ENCODE measurements at regions not wholly inside any gene's neighbourhood (a gene's known extent, or its start where the extent isn't known, plus 50 kb on each side); places are given as distances from the start of the nearest gene placed in this dataset.
"Not testable (repeated sequence)": the region's sequence is repeated elsewhere in the genome, so short reads cannot be mapped to it uniquely, and the experiment has no call there.

GRCh38 chr14:52146504-52146903, 77.6 kb upstream of the NID2 start:
- Mint-ChIP-seq H3K27ac (no peak overlapping the region), H3K4me3 (no peak overlapping the region)

DNA sequence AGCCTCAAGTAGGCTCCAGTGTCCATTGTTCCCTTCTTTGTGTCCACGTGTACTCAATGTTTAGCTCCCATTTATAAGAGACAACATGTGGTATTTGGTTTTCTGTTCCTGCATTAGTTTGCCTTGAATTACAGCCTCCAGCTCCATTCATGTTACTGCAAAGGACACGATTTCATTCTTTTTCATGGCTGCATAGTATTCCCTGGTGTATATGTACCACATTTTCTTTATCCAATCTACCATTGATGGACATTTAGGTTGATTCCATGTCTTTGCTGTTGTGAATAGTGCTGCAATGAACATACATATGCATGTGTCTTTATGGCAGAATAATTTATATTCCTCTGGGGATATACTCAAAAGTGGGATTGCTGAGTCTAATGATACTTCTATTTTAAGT, 75.2 kb upstream of the NID2 start:
- H3K4me1 Mint-ChIP-seq (ENCODE audit: low read depth), result peaks cover 19% of the 10 kb centered on the region
- not testable (repeated sequence) for H3K9me3 Mint-ChIP-seq

More at GRCh38 chr14:52146504-52146903, 77.6 kb upstream of the NID2 start:
- H3K4me1 Mint-ChIP-seq (ENCODE audit: low read depth), result peaks cover 33% of the 10 kb centered on the region
- peaks cover 6% of the 10 kb centered on the region for H3K36me3 Mint-ChIP-seq (ENCODE audit: low read depth)
- no peaks in the 10 kb centered on the region for H3K27me3 Mint-ChIP-seq
- H3K9me3 Mint-ChIP-seq, result peaks cover 9% of the 10 kb centered on the region

DNA sequence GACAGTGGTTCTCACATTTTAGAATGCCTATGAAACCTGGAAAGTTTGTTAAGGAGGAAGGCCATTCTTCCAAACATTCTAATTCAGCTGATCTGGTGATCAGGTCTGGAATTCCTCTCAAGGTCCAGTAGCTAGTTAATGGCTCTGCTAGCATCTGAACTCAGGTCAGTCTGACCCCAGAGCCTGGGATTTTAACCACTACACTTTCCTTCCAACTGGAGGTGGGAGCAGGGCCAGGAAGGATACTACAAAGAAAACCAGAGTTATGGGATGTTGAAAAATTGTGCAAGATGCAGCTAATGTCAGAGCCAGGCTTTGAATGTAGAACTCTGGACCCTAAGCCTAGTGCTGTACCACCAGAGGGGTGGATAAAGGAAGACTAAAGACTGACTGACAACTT, 73.6 kb upstream of the NID2 start:
- no peak overlapping the region for H3K4me3 Mint-ChIP-seq
- no peak overlapping the region for H3K27ac Mint-ChIP-seq
- H3K36me3 Mint-ChIP-seq (ENCODE audit: low read depth), result no peaks in the 10 kb centered on the region
- H3K27me3 Mint-ChIP-seq, result no peaks in the 10 kb centered on the region
- H3K4me1 Mint-ChIP-seq (ENCODE audit: low read depth), result peaks cover 8% of the 10 kb centered on the region
- H3K9me3 Mint-ChIP-seq, result peaks cover 5% of the 10 kb centered on the region

More for the DNA sequence above, 75.2 kb upstream of the NID2 start:
- H3K4me3 Mint-ChIP-seq; H3K27me3 Mint-ChIP-seq; H3K36me3 Mint-ChIP-seq (ENCODE audit: low read depth); H3K27ac Mint-ChIP-seq: not testable (repeated sequence)

DNA sequence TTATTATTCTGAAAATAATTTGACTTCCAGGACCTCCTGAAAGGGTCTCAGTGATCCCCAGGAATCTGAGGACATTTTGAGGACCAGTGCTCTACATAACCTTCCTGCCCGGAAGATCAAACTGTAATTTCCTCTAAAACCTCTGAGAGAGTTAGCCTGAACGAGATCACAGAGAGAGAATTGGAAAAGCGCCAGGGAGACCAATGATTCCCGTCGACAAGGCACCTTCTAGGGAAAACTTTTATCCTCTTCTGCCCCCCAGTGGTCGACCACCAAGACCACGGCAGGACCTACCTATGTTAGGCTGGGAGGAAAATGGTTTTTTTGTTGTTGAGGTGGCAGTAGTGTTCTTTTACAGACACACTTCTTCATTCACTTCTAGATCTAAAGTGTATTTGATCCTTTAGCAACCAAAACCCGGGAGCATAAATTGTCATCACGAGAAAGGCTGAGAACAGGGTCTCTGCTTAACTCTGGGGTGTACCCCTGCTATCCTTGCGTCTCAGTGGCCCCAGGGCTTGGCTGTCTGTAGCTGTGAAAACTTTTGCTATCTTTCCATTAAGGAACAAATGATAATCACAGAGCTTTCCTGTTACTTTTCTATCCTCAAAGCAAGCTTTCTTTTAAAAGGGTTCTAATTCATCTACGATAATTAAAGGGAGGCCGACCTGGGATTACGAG, 62.9 kb upstream of the NID2 start:
- Mint-ChIP-seq H3K27ac (no peak overlapping the region), H3K4me3 (no peak overlapping the region), H3K27me3 (peaks cover 4% of the 10 kb centered on the region), H3K4me1 (ENCODE audit: low read depth) (peaks cover 10% of the 10 kb centered on the region), H3K36me3 (ENCODE audit: low read depth) (no peaks in the 10 kb centered on the region), H3K9me3 (peaks cover 13% of the 10 kb centered on the region)

GRCh38 chr14:52129721-52130120, 60.9 kb upstream of the NID2 start:
- Mint-ChIP-seq H3K4me1 (ENCODE audit: low read depth) (peaks cover 27% of the 10 kb centered on the region), H3K9me3 (peaks cover 2% of the 10 kb centered on the region), H3K36me3 (ENCODE audit: low read depth) (no peaks in the 10 kb centered on the region), H3K27me3 (peaks cover 4% of the 10 kb centered on the region), H3K4me3 (no peak overlapping the region), H3K27ac (no peak overlapping the region)

DNA sequence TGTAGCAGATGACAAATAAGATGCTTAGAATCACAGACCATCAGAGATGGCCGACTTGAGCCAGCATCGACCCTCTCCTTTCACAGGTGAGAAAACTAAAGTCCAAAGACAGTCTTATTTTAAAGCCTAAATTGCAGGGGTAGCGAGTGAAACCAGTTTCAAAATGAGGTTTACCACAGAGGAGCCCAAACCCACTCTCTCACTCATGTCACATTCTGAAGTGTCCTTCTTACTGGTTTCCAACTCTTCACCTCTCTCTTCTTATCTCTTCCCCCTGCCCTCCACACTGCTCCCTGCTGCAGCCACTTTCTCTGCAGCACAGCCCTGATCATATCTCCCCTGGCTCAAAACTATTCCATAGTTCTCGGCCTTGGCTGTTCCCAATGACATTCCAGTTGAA, 57.0 kb upstream of the NID2 start:
- H3K4me1 Mint-ChIP-seq (ENCODE audit: low read depth), result peaks cover 20% of the 10 kb centered on the region
- H3K36me3 Mint-ChIP-seq (ENCODE audit: low read depth), result no peaks in the 10 kb centered on the region
- no peak overlapping the region for H3K4me3 Mint-ChIP-seq
- peaks cover 4% of the 10 kb centered on the region for H3K27me3 Mint-ChIP-seq
- H3K9me3 Mint-ChIP-seq, result no peaks in the 10 kb centered on the region
- H3K27ac Mint-ChIP-seq, result no peak overlapping the region

- Mint-ChIP-seq H3K4me3 (no peak overlapping the region), H3K27ac (no peak overlapping the region), H3K9me3 (no peaks in the 10 kb centered on the region), H3K36me3 (ENCODE audit: low read depth) (no peaks in the 10 kb centered on the region), H3K27me3 (peaks cover 4% of the 10 kb centered on the region), H3K4me1 (ENCODE audit: low read depth) (peaks cover 20% of the 10 kb centered on the region)
Measured at GRCh38 chr14:52124791-52125684, 56.2 kb upstream of the NID2 start.

DNA sequence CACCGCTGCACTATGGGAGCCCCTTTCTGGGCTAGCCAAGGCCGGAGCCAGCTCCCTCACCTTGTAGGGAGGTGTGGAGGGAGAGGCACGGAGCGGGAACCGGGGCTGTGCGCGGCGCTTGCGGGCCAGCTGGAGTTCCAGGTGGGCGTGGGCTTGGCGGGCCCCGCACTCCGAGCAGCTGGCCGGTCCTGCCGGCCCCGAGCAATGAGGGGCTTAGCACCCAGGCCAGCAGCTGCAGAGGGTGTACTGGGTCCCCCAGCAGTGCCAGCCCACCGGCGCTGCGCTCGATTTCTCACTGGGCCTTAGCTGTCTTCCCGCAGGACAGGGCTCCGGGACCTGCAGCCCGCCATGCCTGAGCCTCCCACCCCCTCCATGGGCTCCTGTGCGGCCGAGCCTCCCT, 53.3 kb upstream of the NID2 start:
- peaks cover 17% of the 10 kb centered on the region for H3K4me1 Mint-ChIP-seq (ENCODE audit: low read depth)
- not testable (repeated sequence) for H3K4me3 Mint-ChIP-seq; H3K9me3 Mint-ChIP-seq; H3K27me3 Mint-ChIP-seq; H3K36me3 Mint-ChIP-seq (ENCODE audit: low read depth); H3K27ac Mint-ChIP-seq

GRCh38 chr14:52121441-52121840, 52.6 kb upstream of the NID2 start:
- Mint-ChIP-seq H3K27ac (no peak overlapping the region), H3K36me3 (ENCODE audit: low read depth) (no peaks in the 10 kb centered on the region), H3K9me3 (no peaks in the 10 kb centered on the region), H3K4me3 (no peak overlapping the region), H3K27me3 (no peaks in the 10 kb centered on the region), H3K4me1 (ENCODE audit: low read depth) (peaks cover 15% of the 10 kb centered on the region)

DNA sequence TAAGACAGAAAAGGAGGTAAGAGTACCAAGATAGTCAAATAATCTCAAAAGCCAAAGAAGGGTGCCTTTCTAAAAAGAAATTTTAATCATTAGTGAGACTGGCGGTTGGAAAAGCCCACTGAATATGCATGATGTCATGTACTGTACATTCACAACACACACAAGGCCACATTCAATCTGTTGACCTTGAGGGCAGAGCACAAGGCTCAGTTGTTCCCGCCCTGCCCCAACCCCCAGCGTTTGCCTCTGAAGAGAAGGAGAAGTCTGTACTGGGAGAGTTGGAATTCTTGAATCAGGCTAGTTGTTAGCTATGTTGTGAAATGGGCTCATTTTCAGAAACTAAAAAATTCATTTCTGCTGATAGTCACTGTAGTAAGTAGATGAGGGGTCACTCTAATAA, 50.2 kb upstream of the NID2 start:
- Mint-ChIP-seq H3K27ac (no peak overlapping the region), H3K27me3 (no peaks in the 10 kb centered on the region), H3K4me3 (no peak overlapping the region), H3K9me3 (no peaks in the 10 kb centered on the region), H3K4me1 (ENCODE audit: low read depth) (no peaks in the 10 kb centered on the region), H3K36me3 (ENCODE audit: low read depth) (no peaks in the 10 kb centered on the region)

All from stimulated activated naive CD8-positive, alpha-beta T cell treated with anti-CD3 and anti-CD28 coated beads, Interleukin-15, Interleukin-2, amounts not matched to agents 100 ng/mL and 50 ng/mL, for 24 hours (primary cell).